ENCODE measurements at regions not wholly inside any gene's neighbourhood (a gene's known extent, or its start where the extent isn't known, plus 50 kb on each side); places are given as distances from the start of the nearest gene placed in this dataset.

GRCh38 chr2:219968685-219969345 is 341.4 kb downstream of the SLC4A3 start:
- peaks cover 45% of the 10 kb centered on the region for H3K27me3 Mint-ChIP-seq (ENCODE audit: low read depth)
- H3K4me1 Mint-ChIP-seq, result peaks cover 34 to 42% of the 10 kb centered on the region in 2 experiments
- Histone ChIP-seq H3K18ac (ENCODE audit: insufficient read length, low read depth, low read length) (no peak overlapping the region), H3K56ac (ENCODE audit: insufficient read length, low read depth, low read length) (no peak overlapping the region), H3K14ac (ENCODE audit: insufficient read depth, low read length) (no peak overlapping the region), H2BK120ac (ENCODE audit: low read depth, low read length, poor library complexity, severe bottlenecking) (no peak overlapping the region), H2BK20ac (ENCODE audit: low read depth, low read length, poor library complexity, severe bottlenecking) (no peak overlapping the region), H4K20me1 (ENCODE audit: control insufficient read depth, insufficient read depth, insufficient read length) (no peaks in the 10 kb centered on the region), H3K4ac (ENCODE audit: low read depth, low read length) (no peak overlapping the region), H3K4me1 (ENCODE audit: insufficient read depth, low read length) (peaks cover 9% of the 10 kb centered on the region; the same call in 1 of the 2 replicates), H2AFZ (ENCODE audit: low read length) (no peak overlapping the region), H4K91ac (ENCODE audit: insufficient read length, low read depth, low read length) (no peak overlapping the region), H2BK5ac (ENCODE audit: insufficient read length, low read length) (no peak overlapping the region), H3K23ac (ENCODE audit: insufficient read length, low read depth, low read length) (no peak overlapping the region), H3K27me3 (ENCODE audit: insufficient read depth, low read length) (peaks cover 8% of the 10 kb centered on the region; the same call in 1 of the 2 replicates), H3T11ph (ENCODE audit: low read length) (no peak overlapping the region), H2AK5ac (ENCODE audit: insufficient read length, low read length) (no peak overlapping the region), H2BK12ac (ENCODE audit: insufficient read length, low read depth, low read length) (no peak overlapping the region), H3K27ac (ENCODE audit: insufficient read length, low read depth, low read length) (no peak overlapping the region), H3K9me3 (ENCODE audit: control insufficient read depth, low read depth, low read length) (no peaks in the 10 kb centered on the region), H3K79me1 (ENCODE audit: insufficient read depth, low read depth, low read length, poor library complexity, severe bottlenecking) (no peaks in the 10 kb centered on the region), H3K9ac (ENCODE audit: extremely low read depth, insufficient read length, low read length) (no peak overlapping the region), H3K79me2 (ENCODE audit: insufficient read depth, low read length) (no peaks in the 10 kb centered on the region), H3K23me2 (ENCODE audit: insufficient read length, low read depth, low read length, poor library complexity, severe bottlenecking) (no peaks in the 10 kb centered on the region), H4K8ac (replicated peaks; ENCODE audit: insufficient read length, low read depth, low read length) (no peak overlapping the region), H2BK15ac (ENCODE audit: low read depth, low read length) (no peak overlapping the region), H3K4me2 (ENCODE audit: insufficient read depth, insufficient read length, low read length) (no peak overlapping the region), H4K5ac (ENCODE audit: insufficient read length, low read depth, low read length) (no peak overlapping the region)
- no peak overlapping the region for H3K27ac Mint-ChIP-seq
- peaks cover 0 to 5% (median 0%) of the 10 kb centered on the region in 3 experiments; a peak in 3 of 7 replicates for H3K36me3 Mint-ChIP-seq (ENCODE audit: insufficient read depth in 1 of 3, low read depth in 3 of 3)
- DNase-seq, result no peak
- TF ChIP-seq, protein P1, sequence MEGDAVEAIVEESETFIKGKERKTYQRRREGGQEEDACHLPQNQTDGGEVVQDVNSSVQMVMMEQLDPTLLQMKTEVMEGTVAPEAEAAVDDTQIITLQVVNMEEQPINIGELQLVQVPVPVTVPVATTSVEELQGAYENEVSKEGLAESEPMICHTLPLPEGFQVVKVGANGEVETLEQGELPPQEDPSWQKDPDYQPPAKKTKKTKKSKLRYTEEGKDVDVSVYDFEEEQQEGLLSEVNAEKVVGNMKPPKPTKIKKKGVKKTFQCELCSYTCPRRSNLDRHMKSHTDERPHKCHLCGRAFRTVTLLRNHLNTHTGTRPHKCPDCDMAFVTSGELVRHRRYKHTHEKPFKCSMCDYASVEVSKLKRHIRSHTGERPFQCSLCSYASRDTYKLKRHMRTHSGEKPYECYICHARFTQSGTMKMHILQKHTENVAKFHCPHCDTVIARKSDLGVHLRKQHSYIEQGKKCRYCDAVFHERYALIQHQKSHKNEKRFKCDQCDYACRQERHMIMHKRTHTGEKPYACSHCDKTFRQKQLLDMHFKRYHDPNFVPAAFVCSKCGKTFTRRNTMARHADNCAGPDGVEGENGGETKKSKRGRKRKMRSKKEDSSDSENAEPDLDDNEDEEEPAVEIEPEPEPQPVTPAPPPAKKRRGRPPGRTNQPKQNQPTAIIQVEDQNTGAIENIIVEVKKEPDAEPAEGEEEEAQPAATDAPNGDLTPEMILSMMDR (conservative IDR thresholded peaks at IDR 0.05), result no peak
- H3K4me3 Mint-ChIP-seq, result no peak overlapping the region
- H3K9me3 Mint-ChIP-seq, result no peaks in the 10 kb centered on the region
- WGBS (ENCODE audit: extremely low coverage, insufficient read length, low lambda C conversion rate), result no CpG with 5 or more reads among the region's 6 CpGs
